Fibroblast of peridontal ligament (primary cell): ENCODE measurements at regions not wholly inside any gene's neighbourhood (a gene's known extent, or its start where the extent isn't known, plus 50 kb on each side); places are given as distances from the start of the nearest gene placed in this dataset.
"Not testable (repeated sequence)": the region's sequence is repeated elsewhere in the genome, so short reads cannot be mapped to it uniquely, and the experiment has no call there.

ENCODE experiments used
- DNase-seq: peaks from one replicate; pipeline ENCODE4 v3.0.0-alpha.2; 2010; ENCODE audit errors: extremely low read depth

DNA sequence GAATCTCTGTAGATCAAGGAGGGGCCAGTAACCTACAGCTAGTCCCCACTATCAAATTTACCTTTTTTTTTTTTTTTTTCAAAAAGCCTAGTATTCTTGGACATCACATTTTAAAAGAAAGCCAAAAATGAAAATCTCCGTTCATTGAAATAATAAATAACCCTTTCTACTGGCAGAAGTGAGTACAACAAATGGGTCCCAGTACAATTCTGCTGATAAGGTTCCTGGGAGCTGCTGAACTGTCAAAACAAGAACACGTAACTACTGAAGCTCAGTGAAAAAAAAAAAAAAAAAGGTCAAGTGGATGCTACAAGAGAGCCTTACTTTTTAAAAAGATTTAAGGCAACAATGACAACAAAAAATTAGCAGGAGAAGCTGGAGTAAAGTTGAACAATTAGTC, 464.9 kb downstream of the EPM2A start:
- DNase-seq: no peak

DNA sequence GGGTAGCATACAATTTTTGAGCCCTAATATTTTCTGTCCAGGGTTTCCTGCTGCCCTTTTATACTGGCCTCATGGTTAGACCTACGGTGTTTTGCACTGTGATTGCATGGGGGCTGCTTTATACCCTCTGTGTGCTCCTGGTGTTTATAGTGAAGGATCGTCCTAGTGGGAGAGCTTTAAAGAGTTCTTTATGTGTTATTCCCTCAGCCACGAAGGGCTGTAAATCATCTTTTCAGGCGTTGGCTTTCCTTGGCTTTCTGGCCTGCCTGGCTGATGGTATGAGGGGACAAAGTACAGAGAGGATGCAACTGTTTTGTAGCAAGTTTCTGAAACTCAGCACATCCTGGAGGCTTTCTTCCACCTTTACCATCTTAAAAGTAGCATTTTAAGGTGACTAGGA, 464.3 kb downstream of the EPM2A start:
- no peak for DNase-seq

DNA sequence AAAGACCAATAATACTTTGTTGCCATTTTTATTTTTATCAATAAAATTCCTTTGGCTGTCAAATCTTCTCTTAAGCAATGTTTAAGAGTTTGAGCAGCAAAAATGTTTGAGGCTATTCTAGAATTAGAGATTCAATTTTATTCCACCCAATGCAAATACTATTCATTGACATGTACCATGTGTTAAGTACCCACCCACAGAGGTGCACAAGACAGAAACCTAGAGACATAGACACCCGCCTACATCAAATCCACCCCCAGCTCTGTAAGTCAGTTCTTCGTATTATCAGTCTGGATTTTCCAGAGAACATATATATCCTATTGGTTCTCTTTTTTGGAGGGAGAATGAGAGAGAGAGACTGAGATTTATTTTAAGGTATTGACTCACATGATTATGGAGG, 463.7 kb downstream of the EPM2A start:
- DNase-seq: no peak

DNA sequence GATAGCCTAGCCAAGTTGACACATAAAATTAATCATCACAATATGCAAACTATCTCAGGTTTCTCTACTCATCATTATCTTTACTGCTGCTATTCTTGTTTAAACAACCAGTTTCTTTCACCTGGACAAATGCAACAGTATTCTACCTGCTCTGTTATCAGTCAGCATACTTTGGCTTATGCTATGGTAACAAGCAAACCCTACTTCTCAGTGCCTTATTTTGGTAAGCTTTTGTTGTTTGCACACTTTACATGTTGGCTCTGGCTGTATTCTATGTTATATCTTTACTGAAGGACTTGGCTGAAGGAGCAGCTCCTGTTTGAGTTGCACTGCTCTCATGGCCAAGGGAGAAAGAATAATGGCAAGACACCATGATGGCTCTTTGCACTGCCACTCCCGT, 463.1 kb downstream of the EPM2A start:
- DNase-seq: no peak

DNA sequence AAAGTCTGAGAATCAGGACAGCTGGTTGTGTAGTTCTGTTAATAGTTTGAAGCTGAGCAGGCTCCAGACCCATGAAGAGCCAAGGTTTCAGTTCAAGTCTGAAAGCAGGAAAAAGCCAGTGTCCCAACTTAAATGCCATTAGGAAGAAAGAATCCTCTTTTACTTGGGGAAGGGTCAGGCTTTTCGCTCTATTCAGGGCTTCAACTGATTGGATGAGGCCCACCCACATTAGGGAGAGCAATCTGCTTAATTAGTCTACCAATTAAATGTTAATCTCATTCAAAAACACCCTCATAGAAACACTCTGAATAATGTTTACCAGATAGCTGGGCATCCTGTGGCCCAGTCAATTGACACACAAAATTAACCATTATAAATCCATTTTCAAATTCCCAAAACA, 462.2 kb downstream of the EPM2A start:
- no peak for DNase-seq

DNA sequence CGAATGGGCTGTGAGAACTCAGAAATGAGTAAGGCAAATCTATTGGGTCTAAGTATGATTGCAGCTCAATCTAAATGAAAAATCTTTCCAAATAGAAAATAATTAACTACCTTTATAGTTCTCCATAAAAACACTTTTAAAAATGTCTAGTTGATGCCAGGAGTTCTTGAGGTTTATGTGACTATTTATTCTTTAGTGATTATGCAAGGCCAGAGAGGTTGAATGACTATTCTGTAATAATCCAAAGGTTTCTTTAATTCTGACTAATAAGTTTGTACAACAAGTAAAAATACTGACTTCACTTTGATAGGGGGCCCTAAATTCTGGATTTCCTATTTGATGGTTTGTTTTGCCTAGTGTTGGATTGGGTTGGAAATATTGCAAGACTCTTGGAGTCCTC, 461.2 kb downstream of the EPM2A start:
- no peak for DNase-seq

DNA sequence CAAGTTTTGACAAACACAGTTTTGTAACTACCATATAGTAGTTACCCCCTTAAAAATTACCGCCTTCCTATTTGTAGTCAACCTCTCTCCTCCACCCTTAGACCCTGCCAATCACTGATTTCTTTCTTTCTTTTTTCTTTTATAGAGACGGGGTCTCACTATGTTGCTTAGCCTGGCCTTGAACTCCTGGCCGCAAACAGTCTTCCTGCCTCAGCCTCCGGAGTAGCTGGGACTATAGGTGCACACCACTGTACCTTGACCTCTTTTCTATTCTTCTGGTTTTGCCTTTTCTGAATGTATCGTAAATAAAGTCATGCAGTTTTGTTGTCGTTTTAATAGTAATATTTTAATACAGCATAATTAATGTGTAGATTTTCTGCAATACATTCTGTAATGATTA, 460.3 kb downstream of the EPM2A start:
- no peak for DNase-seq

DNA sequence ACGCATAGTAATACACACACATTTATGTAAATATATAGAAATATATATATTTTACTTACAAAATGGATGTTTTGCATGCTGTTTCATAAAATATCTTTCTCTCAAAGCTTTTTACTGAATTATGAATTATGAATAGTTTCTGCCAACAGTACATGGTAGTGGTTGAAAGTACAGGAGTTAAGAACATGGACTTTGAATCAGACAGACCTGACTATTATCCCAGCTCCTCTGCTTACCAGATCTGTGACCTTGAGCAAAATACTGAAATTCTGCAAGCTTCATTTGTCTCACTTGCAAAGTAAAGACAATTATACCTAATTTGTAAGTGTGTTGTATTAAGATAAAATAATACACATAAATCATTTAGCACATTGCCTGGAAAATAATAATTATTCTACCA, 459.5 kb downstream of the EPM2A start:
- DNase-seq: no peak

DNA sequence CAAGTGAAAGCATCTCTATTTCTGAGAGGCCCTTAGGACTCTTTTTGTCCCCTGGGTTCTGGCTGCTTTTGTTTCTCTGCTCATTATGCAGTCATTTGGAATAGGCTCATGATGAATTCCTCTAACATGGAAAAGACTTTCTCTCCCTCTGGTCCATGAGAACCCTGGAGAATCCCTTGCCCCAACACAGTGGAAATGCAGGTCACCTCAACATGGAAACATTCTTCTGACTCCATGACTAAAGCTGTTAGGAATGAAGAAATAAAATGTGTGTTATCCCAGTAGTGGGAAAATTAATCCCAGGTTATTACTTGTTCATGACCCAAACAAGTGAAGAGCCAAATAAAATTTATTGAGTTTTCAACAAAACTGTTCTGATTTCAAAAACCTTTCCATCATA, 458.6 kb downstream of the EPM2A start:
- no peak for DNase-seq

DNA sequence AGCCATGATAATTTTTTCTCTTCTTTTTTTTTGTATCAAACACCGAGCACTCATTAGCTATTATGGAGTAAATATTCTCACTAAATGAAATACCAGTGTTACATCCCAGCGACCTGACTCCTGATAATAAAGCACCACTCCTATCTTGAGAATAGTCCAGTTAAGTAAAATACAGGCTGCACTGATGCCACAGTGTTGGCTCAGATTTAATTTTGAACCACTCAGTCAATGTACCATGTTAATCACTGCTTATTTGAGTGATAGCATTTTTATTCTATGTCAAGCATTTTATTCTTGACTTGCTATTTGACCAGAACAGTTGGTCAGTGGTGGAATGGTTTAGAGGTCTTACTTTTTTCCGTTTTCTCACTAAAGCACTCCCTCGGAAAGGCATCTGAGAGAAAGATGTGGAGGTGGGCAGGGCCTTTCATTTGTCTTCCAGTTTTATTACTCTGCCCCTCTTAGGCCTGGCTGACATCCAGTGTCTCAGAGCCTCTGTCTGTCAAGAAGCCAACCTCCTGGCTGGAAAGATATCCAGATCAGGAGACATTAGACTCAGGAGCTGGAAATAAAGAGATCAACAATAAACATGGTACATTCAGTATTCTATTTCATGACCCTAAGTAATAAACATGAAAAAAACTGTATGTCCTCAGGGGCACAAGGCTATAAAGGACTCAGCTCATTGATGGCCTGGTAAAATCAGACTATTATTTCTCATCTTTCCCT, 457.8 kb downstream of the EPM2A start:
- DNase-seq: no peak

DNA sequence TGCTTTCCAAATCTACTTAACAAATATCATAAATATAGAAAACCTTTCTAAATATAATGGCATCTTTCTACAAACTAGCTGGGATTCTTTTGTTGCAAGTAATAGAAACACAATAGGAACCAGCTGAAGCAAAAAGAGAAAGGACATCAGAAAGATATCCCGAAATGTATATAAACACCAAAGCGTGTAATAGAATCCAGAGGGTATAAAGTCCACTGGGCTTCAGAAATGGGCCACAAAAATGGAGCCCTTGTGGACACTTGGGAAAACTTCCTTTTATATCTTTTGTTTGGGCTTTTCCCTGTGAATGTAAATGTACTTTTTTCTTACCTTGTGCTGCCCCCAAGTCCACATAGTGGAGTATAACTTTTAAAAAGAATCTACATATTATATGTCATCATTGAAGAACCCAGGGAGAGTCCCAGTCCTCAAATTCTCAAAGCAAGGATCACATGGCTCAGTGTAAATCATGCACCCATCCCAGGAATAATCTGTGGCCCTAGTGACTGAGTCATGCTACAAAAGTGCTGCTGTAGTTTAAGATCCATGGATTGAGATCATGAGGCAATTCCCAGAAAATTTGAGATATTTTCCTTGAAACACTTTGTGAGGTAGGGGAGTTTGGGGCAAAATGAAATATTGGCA, 457.0 kb downstream of the EPM2A start:
- peak; percentile 36 for DNase-seq

DNA sequence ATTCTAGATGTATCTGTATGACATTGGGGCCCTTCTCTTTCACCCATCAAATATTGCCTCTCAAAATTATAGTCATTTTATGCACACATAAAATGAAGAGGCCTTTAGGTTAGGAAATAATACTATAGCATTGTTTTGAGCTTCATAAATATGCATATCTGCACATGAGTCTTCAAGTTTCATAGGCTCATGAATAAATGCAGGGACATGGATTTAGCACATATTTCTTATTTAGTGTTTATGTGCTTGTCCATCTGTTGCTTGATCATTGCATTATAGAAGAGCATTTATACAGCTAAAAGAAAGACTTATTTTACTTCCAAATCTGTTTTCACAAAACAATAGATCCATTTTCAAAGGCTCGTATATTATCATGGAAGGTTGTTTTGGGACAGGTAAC, 455.8 kb downstream of the EPM2A start:
- DNase-seq: no peak

DNA sequence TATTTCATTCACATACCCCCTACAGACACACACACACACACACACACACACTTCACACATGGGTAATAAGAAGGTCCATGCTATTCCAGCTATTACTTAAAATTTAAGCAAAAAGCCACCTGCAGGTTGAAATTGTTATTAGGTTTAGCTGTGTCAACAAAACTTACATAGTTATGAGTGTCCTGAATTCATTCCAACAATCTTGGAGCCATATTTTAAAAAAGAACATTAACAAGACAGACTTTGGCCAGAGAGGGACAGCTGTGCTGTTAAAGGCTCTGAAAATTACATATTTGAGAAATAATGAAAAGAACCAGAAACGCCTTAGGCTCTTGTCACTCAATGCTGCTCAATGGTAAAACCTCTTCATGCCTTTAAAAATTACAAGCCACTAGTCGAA, 455.3 kb downstream of the EPM2A start:
- no peak for DNase-seq

DNA sequence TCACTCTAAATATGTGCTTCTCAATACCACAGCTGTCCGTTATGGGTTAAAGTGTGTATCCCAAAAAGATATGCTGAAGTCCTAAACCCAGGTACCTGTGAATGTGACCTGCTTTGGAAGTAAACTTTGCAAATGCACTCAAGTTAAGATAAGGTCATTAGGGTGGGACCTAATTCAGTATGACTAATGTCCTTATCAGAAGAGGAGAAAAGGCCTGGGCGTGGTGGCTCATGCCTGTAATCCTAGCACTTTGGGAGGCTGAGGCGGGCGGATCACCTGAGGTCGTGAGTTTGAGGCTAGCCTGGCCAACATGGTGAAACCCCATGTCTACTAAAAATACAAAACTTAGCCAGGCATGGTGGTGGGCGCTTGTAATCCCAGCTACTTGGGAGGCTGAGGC, 452.1 kb downstream of the EPM2A start:
- DNase-seq: not testable (repeated sequence)

DNA sequence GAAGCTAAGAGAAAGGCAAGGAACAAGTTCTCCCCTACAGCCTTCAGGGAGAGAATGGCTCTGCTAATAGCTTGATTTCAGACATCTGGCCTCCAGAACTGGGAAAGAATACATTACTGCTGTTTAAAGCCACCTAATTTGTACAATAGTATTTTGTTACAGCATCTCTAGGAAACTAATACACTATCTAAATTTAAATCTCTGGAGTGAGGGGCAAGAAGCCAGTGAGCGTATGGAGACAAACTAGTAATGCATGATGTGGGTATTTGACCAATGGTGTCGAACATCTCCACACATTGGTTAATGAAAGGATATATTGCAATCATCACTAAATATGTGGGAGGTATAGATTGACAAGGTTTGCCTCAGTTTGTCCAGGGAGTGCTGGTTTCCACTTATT, 451.5 kb downstream of the EPM2A start:
- no peak for DNase-seq

DNA sequence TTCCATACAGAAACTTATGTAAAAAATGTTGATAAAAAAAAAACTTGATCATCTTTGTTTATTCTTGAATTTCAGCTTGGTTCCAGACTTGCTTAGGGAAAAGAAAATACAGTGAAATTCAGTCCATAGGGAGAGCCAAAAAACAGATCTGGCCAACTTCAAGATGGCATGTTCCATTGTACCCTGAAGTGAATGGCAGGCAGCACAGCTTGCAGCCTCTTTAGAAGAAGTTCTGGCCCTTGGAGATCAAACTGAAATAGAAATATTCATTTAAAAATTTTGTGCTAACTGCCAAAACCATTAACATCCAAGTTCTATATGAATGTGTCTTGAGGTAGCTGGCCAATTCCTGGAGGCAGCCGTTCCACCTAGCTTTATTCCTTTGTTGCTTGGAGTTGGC, 448.4 kb downstream of the EPM2A start:
- DNase-seq: no peak

DNA sequence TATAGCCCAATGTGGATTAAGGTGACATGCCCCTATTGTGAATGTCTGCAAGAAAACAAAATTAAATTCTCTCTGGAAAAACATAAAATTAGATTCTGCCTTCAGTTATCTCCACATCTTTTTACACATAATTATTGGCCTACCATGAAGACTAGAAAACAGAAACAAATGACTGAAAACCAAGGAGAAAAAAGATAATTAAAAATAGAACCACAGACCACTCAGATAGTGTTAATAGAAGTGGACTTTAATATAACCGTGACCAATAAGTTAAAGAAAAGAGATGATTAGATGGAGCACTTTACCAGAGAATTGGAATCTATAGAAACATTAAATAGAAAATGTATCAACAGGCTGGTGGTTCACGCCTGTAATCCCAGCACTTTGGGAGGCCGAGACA, 445.7 kb downstream of the EPM2A start:
- DNase-seq: no peak

DNA sequence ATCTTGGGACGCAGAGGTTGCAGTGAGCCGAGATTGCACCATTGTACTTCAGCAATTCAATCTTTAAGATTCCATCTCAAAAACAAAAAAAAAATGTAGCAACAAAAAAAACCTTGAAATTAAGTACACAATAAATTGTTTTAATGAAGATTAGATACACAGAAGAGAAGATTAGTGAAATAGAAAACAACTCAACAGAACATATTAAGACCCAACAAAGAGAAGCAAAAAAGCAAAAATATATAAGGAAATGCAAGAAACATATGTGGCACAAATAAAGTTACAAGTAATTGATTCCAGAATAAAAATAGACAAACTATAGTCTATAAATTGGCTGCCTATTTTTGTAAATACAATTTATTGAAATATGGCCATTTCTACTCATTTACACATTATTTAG, 445.2 kb downstream of the EPM2A start:
- DNase-seq: no peak

DNA sequence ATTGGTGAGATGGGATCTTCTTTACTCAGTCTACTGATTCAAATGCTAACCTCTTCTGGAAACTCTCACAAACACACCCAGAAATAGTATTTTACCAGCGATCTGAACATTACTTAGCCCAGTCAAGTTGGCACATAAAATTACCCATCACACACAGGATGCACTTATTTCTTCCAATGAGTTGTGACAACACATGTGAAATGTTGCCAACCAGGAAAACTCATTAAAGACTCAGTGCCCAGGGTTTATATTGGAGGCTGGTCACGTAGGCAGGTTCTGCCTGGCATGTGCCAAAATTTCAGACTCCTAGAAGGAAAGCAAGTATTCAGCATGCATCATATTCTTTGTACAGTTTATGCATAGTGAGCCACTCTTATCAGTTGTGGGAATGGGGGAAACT, 443.3 kb downstream of the EPM2A start:
- DNase-seq: no peak

DNA sequence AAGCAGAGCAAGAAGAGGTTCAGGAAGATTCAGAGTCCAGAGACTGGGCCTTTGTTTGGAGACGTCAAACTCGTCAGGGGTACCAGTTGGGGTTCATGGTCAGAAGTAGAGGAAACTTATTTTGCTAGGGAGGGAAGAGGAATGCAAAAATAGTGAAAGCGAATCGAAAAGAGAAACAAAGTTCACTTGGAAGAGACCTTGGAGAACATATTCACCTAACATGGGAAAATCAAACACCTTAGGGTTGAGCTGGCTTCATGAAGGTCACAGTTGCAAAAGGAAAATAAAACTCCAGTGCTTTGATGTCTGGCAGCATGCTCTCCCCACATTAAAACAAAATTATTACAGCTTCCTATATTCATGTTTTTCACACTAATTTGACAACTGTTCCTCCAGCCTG, 440.4 kb downstream of the EPM2A start:
- DNase-seq: no peak

DNA sequence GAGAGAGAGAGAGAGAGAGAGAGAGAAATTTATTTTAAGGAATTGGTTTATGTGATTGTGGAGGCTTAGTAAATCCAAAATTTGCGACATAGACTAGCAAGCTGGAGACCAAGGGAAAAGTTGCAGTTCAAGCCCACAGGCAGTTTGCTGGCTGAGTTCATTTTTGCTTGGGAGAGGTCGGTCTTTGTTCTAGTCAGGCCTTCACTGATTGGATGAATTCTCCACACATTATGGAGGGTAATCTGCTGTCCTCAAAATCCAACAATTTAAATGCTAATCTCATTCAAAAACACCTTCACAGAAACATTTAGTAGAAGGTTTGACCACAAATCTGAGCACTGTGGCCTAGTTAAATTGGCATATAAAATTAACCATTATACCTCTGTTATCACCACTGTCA, 439.6 kb downstream of the EPM2A start:
- no peak for DNase-seq

DNA sequence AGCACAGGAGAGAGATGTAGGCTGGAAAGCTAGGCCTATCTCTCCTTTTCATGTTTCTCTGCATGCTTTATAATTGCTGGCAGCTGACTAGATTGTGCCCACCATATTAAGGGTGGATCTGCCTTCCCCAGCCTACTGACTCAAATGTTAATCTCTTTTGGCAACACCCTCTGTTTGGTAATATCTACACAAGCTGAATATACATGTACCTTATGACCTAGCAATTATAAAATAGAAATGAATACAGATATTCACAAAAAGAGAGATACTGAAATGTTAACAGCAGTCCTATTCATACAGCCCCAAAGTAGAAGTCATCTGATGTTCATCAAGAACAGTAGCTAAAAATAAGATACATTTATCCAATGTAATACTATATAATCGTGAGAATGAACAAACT, 429.6 kb downstream of the EPM2A start:
- no peak for DNase-seq

DNA sequence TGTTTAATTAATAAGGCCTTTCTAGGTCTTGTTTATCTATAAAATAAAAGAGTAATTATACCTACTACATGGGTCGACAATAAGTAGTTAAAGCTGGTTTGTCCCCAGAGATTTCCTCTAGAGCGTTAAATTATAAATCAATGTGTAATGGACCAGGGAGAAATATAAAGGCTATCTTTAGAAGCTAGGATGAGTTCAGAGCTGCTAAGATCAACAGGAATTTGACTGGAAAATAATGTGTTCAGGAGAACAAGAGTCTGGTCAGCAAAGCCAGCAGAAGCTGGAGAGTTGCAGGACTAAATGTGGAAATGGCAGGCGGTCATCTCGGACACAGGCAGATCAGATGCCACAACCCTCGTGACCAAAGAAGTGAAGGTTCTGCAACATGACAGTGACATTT, 428.8 kb downstream of the EPM2A start:
- no peak for DNase-seq
